SW 1271 (cell line): ENCODE measurements at regions not wholly inside any gene's neighbourhood (a gene's known extent, or its start where the extent isn't known, plus 50 kb on each side); places are given as distances from the start of the nearest gene placed in this dataset.
"Not testable (repeated sequence)": the region's sequence is repeated elsewhere in the genome, so short reads cannot be mapped to it uniquely, and the experiment has no call there.

Experiments used
- DNase-seq, 2 experiments: peaks; one replicate each; lab custom pipeline; 2025; lab: John Stamatoyannopoulos, UW

- DNase-seq, result no peak
Observed at GRCh38 chr3:194249323-194250097, 101.6 kb downstream of the CPN2 start.

GRCh38 chr3:194250098-194251002 is 100.8 kb downstream of the CPN2 start:
- no peak for DNase-seq

GRCh38 chr3:194251007-194251406 is 100.1 kb downstream of the CPN2 start:
- DNase-seq, result no peak

GRCh38 chr3:194251461-194251860 is 99.7 kb downstream of the CPN2 start:
- DNase-seq, result no peak

- no peak for DNase-seq
Observed at GRCh38 chr3:194251891-194252560, 99.1 kb downstream of the CPN2 start.

GRCh38 chr3:194253270-194253669 is 97.9 kb downstream of the CPN2 start:
- DNase-seq, result no peak

GRCh38 chr3:194254040-194254439 is 97.1 kb downstream of the CPN2 start:
- no peak for DNase-seq

GRCh38 chr3:194255252-194256039 is 95.7 kb downstream of the CPN2 start:
- no peak for DNase-seq

- no peak for DNase-seq
Observed at GRCh38 chr3:194256040-194256945, 94.8 kb downstream of the CPN2 start.

- no peak for DNase-seq
Observed at GRCh38 chr3:194257151-194257621, 93.9 kb downstream of the CPN2 start.

GRCh38 chr3:194257916-194258668 is 93.0 kb downstream of the CPN2 start:
- no peak for DNase-seq

GRCh38 chr3:194259982-194260766 is 91.0 kb downstream of the CPN2 start:
- no peak for DNase-seq

- DNase-seq, result no peak
Observed at GRCh38 chr3:194261581-194262063, 89.5 kb downstream of the CPN2 start.

- DNase-seq, result no peak
Observed at GRCh38 chr3:194262176-194262924, 88.8 kb downstream of the CPN2 start.

GRCh38 chr3:194262925-194263305 is 88.2 kb downstream of the CPN2 start:
- no peak for DNase-seq

GRCh38 chr3:194264631-194265504 is 86.3 kb downstream of the CPN2 start:
- not testable (repeated sequence) for DNase-seq

GRCh38 chr3:194265505-194265892 is 85.6 kb downstream of the CPN2 start:
- no peak for DNase-seq
